ENCODE measurements at regions not wholly inside any gene's neighbourhood (a gene's known extent, or its start where the extent isn't known, plus 50 kb on each side); places are given as distances from the start of the nearest gene placed in this dataset.
"Not testable (repeated sequence)": the region's sequence is repeated elsewhere in the genome, so short reads cannot be mapped to it uniquely, and the experiment has no call there.

- no peak for DNase-seq
Observed at GRCh38 chr9:720239-720881, 121.1 kb upstream of the DMRT1 start.

GRCh38 chr9:722388-722980 lies 119.0 kb upstream of the DMRT1 start:
- DNase-seq = no peak

- not testable (repeated sequence) for DNase-seq
Observed at GRCh38 chr9:724461-724860, 117.0 kb upstream of the DMRT1 start.

- DNase-seq = no peak
Observed at GRCh38 chr9:726005-726404, 115.5 kb upstream of the DMRT1 start.

GRCh38 chr9:727767-728166 lies 113.7 kb upstream of the DMRT1 start:
- no peak for DNase-seq

- DNase-seq = no peak
Observed at GRCh38 chr9:728535-728934, 113.0 kb upstream of the DMRT1 start.

- DNase-seq = no peak
Observed at GRCh38 chr9:731474-731873, 110.0 kb upstream of the DMRT1 start.

- no peak for DNase-seq
Observed at GRCh38 chr9:734831-735511, 106.5 kb upstream of the DMRT1 start.

GRCh38 chr9:737400-738120 lies 103.9 kb upstream of the DMRT1 start:
- no peak for DNase-seq

- no peak for DNase-seq
Observed at GRCh38 chr9:738209-738915, 103.1 kb upstream of the DMRT1 start.

GRCh38 chr9:739362-739761 lies 102.1 kb upstream of the DMRT1 start:
- DNase-seq = no peak

GRCh38 chr9:740221-740620 lies 101.3 kb upstream of the DMRT1 start:
- no peak for DNase-seq

GRCh38 chr9:742104-742503 lies 99.4 kb upstream of the DMRT1 start:
- DNase-seq = no peak

- no peak for DNase-seq
Observed at GRCh38 chr9:742914-743589, 98.4 kb upstream of the DMRT1 start.

GRCh38 chr9:744046-744712 lies 97.3 kb upstream of the DMRT1 start:
- DNase-seq = no peak

GRCh38 chr9:744790-745484 lies 96.6 kb upstream of the DMRT1 start:
- DNase-seq = no peak

GRCh38 chr9:745761-746380 lies 95.6 kb upstream of the DMRT1 start:
- no peak for DNase-seq

GRCh38 chr9:746661-747434 lies 94.6 kb upstream of the DMRT1 start:
- no peak for DNase-seq

- DNase-seq = no peak
Observed at GRCh38 chr9:747567-747966, 93.9 kb upstream of the DMRT1 start.

- no peak for DNase-seq
Observed at GRCh38 chr9:748861-749497, 92.5 kb upstream of the DMRT1 start.

All from GF-D8 (cell line).